ENCODE measurements at regions not wholly inside any gene's neighbourhood (a gene's known extent, or its start where the extent isn't known, plus 50 kb on each side); places are given as distances from the start of the nearest gene placed in this dataset.
"Not testable (repeated sequence)": the region's sequence is repeated elsewhere in the genome, so short reads cannot be mapped to it uniquely, and the experiment has no call there.

GRCh38 chr2:87683451-87683850, 64.4 kb upstream of the PLGLB2 start:
- TF ChIP-seq CTCF (IDR thresholded peaks at IDR 0.05), result peak in 1 of 3 experiments; percentile 10
- TF ChIP-seq POLR2A (IDR thresholded peaks at IDR 0.05; ENCODE audit: low read depth); EP300 (IDR thresholded peaks at IDR 0.05): not testable (repeated sequence)
- TF ChIP-seq POLR2AphosphoS5 (IDR thresholded peaks at IDR 0.05), result peak in 1 of 2 donors; percentile 29

Measured in esophagus muscularis mucosa (tissue), 4 donors.